ENCODE measurements at regions not wholly inside any gene's neighbourhood (a gene's known extent, or its start where the extent isn't known, plus 50 kb on each side); places are given as distances from the start of the nearest gene placed in this dataset.

DNA sequence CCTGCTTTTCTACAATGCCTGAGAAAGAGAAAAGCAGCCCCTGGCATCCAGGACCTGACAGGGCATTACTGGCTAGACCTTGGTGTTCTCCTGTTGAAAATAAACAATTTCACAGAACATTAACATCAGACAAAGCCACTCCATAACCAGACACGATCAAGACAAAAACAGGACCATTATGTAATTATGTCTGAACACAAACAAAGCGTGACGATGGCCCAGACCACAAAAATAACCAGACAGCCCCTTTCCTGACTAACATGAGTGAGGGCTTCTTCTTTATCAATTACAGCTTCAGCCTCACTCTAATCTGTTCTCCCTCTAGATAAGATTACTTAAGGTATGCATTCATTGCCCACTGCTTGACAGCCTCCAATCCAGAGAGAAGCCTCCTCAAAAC, 172.7 kb upstream of the LMCD1 start:
- TF ChIP-seq, protein P1, sequence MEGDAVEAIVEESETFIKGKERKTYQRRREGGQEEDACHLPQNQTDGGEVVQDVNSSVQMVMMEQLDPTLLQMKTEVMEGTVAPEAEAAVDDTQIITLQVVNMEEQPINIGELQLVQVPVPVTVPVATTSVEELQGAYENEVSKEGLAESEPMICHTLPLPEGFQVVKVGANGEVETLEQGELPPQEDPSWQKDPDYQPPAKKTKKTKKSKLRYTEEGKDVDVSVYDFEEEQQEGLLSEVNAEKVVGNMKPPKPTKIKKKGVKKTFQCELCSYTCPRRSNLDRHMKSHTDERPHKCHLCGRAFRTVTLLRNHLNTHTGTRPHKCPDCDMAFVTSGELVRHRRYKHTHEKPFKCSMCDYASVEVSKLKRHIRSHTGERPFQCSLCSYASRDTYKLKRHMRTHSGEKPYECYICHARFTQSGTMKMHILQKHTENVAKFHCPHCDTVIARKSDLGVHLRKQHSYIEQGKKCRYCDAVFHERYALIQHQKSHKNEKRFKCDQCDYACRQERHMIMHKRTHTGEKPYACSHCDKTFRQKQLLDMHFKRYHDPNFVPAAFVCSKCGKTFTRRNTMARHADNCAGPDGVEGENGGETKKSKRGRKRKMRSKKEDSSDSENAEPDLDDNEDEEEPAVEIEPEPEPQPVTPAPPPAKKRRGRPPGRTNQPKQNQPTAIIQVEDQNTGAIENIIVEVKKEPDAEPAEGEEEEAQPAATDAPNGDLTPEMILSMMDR (IDR thresholded peaks at IDR 0.05; ENCODE audit: low read depth, low read length), result no peak
- H3K4me3 ChIP-seq (ENCODE audit: low read depth, low read length), result no peak overlapping the region

DNA sequence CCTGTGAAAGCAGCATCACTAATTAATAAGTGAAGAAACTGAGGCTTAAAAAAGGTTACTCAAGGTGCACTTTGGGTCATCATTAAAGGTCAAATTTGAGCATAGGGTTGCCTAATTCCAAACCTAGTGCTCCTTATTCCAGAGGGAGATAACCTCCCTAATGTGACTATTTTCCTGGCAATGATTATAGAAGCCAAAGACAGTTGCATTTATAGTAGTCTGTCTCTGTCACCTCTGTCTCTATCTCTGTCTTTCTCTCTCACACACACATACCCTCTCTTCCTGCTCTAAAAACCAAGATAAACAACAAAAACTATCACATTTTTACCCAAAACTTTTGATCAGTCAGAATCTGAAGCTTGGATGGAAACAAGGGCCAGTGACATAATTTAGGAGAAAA, 172.0 kb upstream of the LMCD1 start:
- no peak overlapping the region for H3K4me3 ChIP-seq (ENCODE audit: low read depth, low read length)
- TF ChIP-seq, protein P1 (IDR thresholded peaks at IDR 0.05; ENCODE audit: low read depth, low read length), result no peak

DNA sequence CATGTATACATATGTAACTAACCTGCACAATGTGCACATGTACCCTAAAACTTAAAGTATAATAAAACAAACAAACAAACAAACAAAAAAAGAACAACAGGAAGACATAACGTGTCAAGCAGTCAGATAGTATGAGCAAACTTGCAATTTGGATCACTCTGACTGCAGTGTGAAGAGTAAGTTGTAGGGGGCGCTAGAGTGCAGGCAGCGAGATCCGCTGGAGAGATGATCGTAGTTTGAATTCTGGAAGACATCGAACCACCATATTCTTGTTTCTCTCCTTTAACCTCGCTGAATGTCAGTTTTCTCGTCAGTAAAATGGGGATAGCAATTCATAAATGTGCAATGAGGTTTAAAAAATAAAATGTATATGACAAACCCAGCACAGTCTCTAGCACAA, 165.2 kb upstream of the LMCD1 start:
- no peak overlapping the region for H3K4me3 ChIP-seq (ENCODE audit: low read depth, low read length)
- TF ChIP-seq, protein P1 (IDR thresholded peaks at IDR 0.05; ENCODE audit: low read depth, low read length), result 0 out of 2 replicates have a peak, but pooled peaks have one; percentile 17

DNA sequence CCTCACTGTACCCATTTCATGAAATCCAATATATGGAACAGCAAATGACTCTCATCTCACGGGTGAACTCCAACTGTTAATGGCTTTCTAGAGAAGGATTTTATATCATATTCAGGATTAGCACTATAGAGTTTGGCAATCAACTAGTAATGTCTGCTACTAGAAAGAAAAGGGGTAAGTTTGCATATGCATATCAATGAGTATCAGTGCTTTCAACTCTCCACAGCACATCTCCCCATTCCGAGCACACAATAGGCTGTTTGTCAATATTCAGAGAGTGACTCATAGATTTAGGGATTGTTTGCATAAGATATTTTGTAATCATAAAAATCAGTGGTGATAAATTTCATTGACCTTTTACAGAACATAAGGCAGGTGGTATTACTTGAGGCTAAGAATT, 163.2 kb upstream of the LMCD1 start:
- TF ChIP-seq, protein P1 (IDR thresholded peaks at IDR 0.05; ENCODE audit: low read depth, low read length), result no peak
- H3K4me3 ChIP-seq (ENCODE audit: low read depth, low read length), result no peak overlapping the region

DNA sequence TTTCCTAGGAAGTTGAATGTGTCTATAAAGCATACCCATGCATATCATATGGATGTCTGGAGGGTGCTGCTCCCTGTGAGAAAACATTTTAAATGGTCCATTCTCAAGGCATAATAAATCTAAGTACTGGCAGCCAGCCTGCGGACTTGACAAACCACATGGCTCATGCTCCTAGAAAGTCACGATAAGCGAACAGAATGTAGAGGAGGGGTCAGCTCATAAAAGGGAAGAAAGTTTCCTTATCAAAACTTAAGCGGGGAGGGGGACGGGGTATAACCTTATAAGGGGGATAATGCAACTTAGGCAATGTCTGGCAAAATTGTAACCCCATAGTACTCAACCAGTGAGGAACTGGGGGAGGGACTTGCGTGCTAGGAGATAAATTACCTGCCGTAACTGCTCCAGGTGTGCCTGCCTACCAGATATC, 159.8 kb upstream of the LMCD1 start:
- TF ChIP-seq, protein P1 (IDR thresholded peaks at IDR 0.05; ENCODE audit: low read depth, low read length), result no peak
- no peak overlapping the region for H3K4me3 ChIP-seq (ENCODE audit: low read depth, low read length)

DNA sequence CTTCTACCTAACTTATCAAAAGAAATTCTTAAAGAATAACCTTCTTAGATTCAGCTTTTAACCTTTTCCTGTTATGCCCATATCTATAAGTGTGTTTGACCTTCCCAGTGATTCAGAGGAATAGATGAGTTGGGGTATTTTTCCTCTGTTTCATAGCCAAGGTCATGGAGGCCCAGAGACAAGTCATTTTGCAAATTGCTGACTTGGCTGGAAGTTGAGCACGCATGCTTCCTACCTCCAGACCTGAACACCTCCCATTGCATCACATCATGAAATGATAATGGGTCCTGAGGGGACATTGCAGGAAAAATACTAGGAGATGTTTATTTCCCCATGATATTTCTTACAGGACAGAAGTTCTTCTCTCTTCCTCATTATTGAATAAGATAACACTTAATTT, 158.6 kb upstream of the LMCD1 start:
- TF ChIP-seq, protein P1 (IDR thresholded peaks at IDR 0.05; ENCODE audit: low read depth, low read length), result no peak
- H3K4me3 ChIP-seq (ENCODE audit: low read depth, low read length), result no peak overlapping the region

DNA sequence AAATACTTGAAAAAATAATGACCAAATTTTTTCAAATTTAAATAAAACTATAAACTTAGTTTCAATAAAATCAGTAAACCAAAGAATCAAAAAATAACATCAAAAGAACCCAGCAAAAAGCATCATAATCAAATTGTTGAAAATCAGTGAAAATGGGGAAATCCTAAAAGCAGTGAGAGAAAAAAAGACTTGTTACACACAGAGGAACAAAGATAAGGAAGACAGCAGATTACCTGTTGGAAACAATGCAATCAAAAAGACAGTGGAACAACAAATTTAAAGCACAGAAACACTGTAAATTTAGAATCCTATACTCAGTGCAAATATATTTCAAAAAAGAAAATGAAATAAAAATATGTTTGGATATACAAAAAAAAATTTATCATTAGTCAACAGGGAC, 156.2 kb upstream of the LMCD1 start:
- no peak overlapping the region for H3K4me3 ChIP-seq (ENCODE audit: low read depth, low read length)
- TF ChIP-seq, protein P1 (IDR thresholded peaks at IDR 0.05; ENCODE audit: low read depth, low read length), result no peak
